B cell (primary cell): ENCODE measurements at regions not wholly inside any gene's neighbourhood (a gene's known extent, or its start where the extent isn't known, plus 50 kb on each side); places are given as distances from the start of the nearest gene placed in this dataset.

Experiments
- ATAC-seq: fragments of 200-7000 bp; cut with Tn5 transposase; one replicate; pipeline ENCODE4 v1.10.0; 2021; ENCODE audit warnings: low read depth, mild to moderate bottlenecking, moderate number of reproducible peaks, moderate library complexity
- CTCF ChIA-PET: fragments of 350-600 bp; sonication (Branson Sonifier 250); formaldehyde crosslinking; loops from one replicate; lab custom pipeline; 2021; ENCODE audit warnings: antibody characterized with exemption, inconsistent platforms; lab: Charles Lee
- POLR2A ChIA-PET: fragments of 350-600 bp; sonication (Branson Sonifier 250); formaldehyde crosslinking; loops from one replicate; lab custom pipeline; 2021; ENCODE audit warnings: antibody characterized with exemption; lab: Charles Lee
- DNase-seq: peaks from one replicate; pipeline ENCODE4 v3.0.0; 2013
- H2AFZ ChIP-seq: 2 replicates; pipeline ENCODE4 v1.6.1; 2012; ENCODE audit warnings: mild to moderate bottlenecking, low read depth, low read length; ENCODE audit not compliant: insufficient read depth, poor library complexity, severe bottlenecking
- H3K27ac ChIP-seq, 2 donors: 1 replicate in 1 of 2; 2 replicates in 1 of 2; pipeline ENCODE4 v1.5.1; 2012 to 2013; ENCODE audit warnings: low read length in 2 of 2, mild to moderate bottlenecking in 2 of 2, moderate library complexity in 1 of 2
- H3K27me3 ChIP-seq, 4 experiments: fragments of 200-600 bp in 1 of 4; sonication (generic) in 1 of 4; replicated peaks in 1 of 4; 1 replicate in 2 of 4; 2 replicates in 2 of 4; pipeline versions ENCODE4 v1.6.1 to v1.7.0; 2013 to 2016; ENCODE audit warnings: low read length in 3 of 4, mild to moderate bottlenecking in 2 of 4, mixed read lengths in 1 of 4, moderate library complexity in 1 of 4; ENCODE audit not compliant: insufficient read depth in 4 of 4, control insufficient read depth in 3 of 4; ENCODE audit errors: control extremely low read depth in 1 of 4
- H3K36me3 ChIP-seq, 2 experiments: replicated peaks in 1 of 2; 1 replicate in 1 of 2; 2 replicates in 1 of 2; pipeline versions ENCODE4 v1.6.1 to v1.7.1; 2013; ENCODE audit warnings: low read length in 1 of 2; ENCODE audit not compliant: insufficient read depth in 2 of 2, control insufficient read depth in 1 of 2; ENCODE audit errors: control extremely low read depth in 1 of 2, extremely low read depth in 1 of 2
- H3K4me1 ChIP-seq, 2 donors: fragments of 200-600 bp in 1 of 2; sonication (generic) in 1 of 2; 1 replicate in 1 of 2; 2 replicates in 1 of 2; pipeline versions ENCODE4 v1.5.1 to v1.6.1; 2013 to 2017; ENCODE audit warnings: low read length in 2 of 2; ENCODE audit not compliant: control insufficient read depth in 2 of 2, insufficient read depth in 2 of 2
- H3K4me2 ChIP-seq: replicated peaks from 2 replicates; pipeline ENCODE3; 2012; ENCODE audit warnings: mild to moderate bottlenecking, low read depth, low read length; ENCODE audit not compliant: poor library complexity, severe bottlenecking
- H3K4me3 ChIP-seq, 5 experiments: fragments of 200-600 bp in 1 of 5; sonication (generic) in 1 of 5; 1 replicate in 3 of 5; 2 replicates in 2 of 5; pipeline versions ENCODE4 v1.5.1 to v1.7.0; 2011 to 2016; ENCODE audit warnings: low read length in 4 of 5, mild to moderate bottlenecking in 4 of 5, low read depth in 2 of 5, control low read depth in 1 of 5, moderate library complexity in 1 of 5; ENCODE audit not compliant: insufficient read depth in 1 of 5; ENCODE audit errors: control extremely low read depth in 1 of 5, extremely low read depth in 1 of 5
- H3K79me2 ChIP-seq: fragments of 200-600 bp; sonication (generic); one replicate; pipeline ENCODE4 v1.6.0; 2016; ENCODE audit warnings: low read length; ENCODE audit not compliant: control insufficient read depth, insufficient read depth
- H3K9ac ChIP-seq: fragments of 200-600 bp; sonication (generic); 2 replicates; pipeline ENCODE4 v1.6.1; 2017; ENCODE audit warnings: mild to moderate bottlenecking, low read length, moderate library complexity
- H3K9me3 ChIP-seq, 3 donors: one replicate each; pipeline versions ENCODE4 v1.6.1 to v1.7.1; 2013; ENCODE audit warnings: low read length in 2 of 3; ENCODE audit not compliant: control insufficient read depth in 2 of 3, insufficient read depth in 1 of 3; ENCODE audit errors: control extremely low read depth in 1 of 3
- H4K20me1 ChIP-seq: 2 replicates; pipeline ENCODE4 v1.6.0; 2012; ENCODE audit warnings: mild to moderate bottlenecking, low read length; ENCODE audit not compliant: insufficient read depth, control insufficient read depth, poor library complexity, severe bottlenecking
- H3K27ac Mint-ChIP-seq: one replicate; pipeline ENCODE4 v1.8.0; 2021; ENCODE audit warnings: mixed read lengths
- H3K27me3 Mint-ChIP-seq: one replicate; pipeline ENCODE4 v1.8.0; 2021; ENCODE audit warnings: mixed read lengths
- H3K4me1 Mint-ChIP-seq: one replicate; pipeline ENCODE4 v1.8.0; 2021; ENCODE audit warnings: mixed read lengths
- H3K4me3 Mint-ChIP-seq: one replicate; pipeline ENCODE4 v1.8.0; 2021; ENCODE audit warnings: mixed read lengths
- H3K9me3 Mint-ChIP-seq: one replicate; pipeline ENCODE4 v1.8.0; 2022; ENCODE audit warnings: mixed read lengths; ENCODE audit not compliant: insufficient read depth
- CTCF ChIP-seq: fragments of 200-600 bp; IDR thresholded peaks from one replicate; pipeline ENCODE4 v1.8.0; 2022; ENCODE audit warnings: antibody characterized with exemption, mild to moderate bottlenecking
- EZH2 ChIP-seq: IDR thresholded peaks from 2 replicates; pipeline ENCODE4 v1.6.1; 2012; ENCODE audit warnings: borderline replicate concordance, low read depth, mild to moderate bottlenecking, moderate library complexity, low read length; ENCODE audit not compliant: insufficient read depth, poor library complexity, severe bottlenecking
- WGBS: methylation state at CpG from one replicate; pipeline ENCODE4 v1.1.5; 2013; ENCODE audit warnings: missing lambda C conversion rate; ENCODE audit not compliant: insufficient coverage; 5-methylcytosine and 5-hydroxymethylcytosine counted together
- intact Hi-C: fragments of 100-400 bp; cut with micrococcal nuclease; formaldehyde crosslinking; loops from one replicate; pipeline ENCODE4 v1.10.0; 2022

GRCh38 chr6:139881728-139882211, 507.3 kb upstream of the CITED2 start:
- intact Hi-C loops, result loop anchor here (5.0 kb wide), 2 partner anchors 561 to 1681 kb away; no protein-coding TSS in a partner anchor

More at GRCh38 chr6:139881728-139882211, 507.3 kb upstream of the CITED2 start:
- Histone ChIP-seq H3K9me3 (no peaks in the 10 kb centered on the region), H3K4me2 (no peak overlapping the region), H3K9ac (no peak overlapping the region), H3K27ac (no peak overlapping the region), H3K27me3 (no peaks in the 10 kb centered on the region), H3K36me3 (no peaks in the 10 kb centered on the region), H3K79me2 (no peaks in the 10 kb centered on the region), H3K4me1 (peaks cover 24 to 25% of the 10 kb centered on the region in 2 donors), H2AFZ (peak overlapping the region; percentile 18), H4K20me1 (no peaks in the 10 kb centered on the region), H3K4me3 (no peak overlapping the region)
- Mint-ChIP-seq H3K4me1 (peaks cover 24% of the 10 kb centered on the region), H3K27me3 (peaks cover 3% of the 10 kb centered on the region), H3K4me3 (no peak overlapping the region), H3K27ac (no peak overlapping the region), H3K9me3 (no peaks in the 10 kb centered on the region)
- ChIA-PET CTCF (interaction anchor here (0.6 to 2.3 kb wide), 7 partner anchors 22 to 1683 kb away, joined by 3 to 7 read pairs (median 3); no protein-coding TSS in a partner anchor), POLR2A (no interaction called here)
- ATAC-seq (peak; percentile 36), DNase-seq (peak; percentile 51)
- TF ChIP-seq CTCF (peak; percentile 74), EZH2 (no peak)
- WGBS, result no CpG with 5 or more reads among the region's 2 CpGs
